ENCODE measurements at regions not wholly inside any gene's neighbourhood (a gene's known extent, or its start where the extent isn't known, plus 50 kb on each side); places are given as distances from the start of the nearest gene placed in this dataset.

DNA sequence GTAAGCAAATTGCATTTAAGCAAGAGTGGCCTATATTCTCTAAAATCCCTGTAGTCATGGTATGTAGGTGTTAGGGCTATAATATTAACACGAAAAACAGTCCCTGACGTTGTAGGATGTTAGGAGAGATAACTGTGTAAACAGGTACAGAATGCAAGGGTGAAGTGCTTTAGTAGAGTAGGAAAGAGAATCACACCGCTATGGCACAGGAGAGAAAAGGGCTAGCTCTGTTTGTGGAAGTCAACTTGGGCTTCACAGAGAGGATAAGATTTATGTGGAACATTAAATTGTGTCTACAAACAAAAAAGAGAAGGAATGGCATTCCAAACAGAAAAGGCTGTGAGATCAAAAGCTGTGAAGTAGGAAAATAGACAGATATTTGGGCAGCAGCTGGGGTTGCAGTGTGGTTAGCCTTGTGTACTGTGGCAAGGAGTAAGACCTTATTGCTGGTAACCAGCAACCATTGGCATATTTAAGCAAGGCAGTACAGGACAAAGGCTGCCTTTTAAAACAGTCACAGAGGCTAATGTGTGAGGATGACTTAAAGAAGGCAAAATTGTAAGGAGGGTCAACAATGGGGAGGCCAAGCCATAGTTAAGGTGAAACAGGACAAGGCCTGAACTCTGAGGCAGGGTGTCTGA, 337.5 kb upstream of the ADAMTSL1 start:
- no peak for TF ChIP-seq POLR2A (IDR thresholded peaks at IDR 0.05)
- TF ChIP-seq, protein P1, sequence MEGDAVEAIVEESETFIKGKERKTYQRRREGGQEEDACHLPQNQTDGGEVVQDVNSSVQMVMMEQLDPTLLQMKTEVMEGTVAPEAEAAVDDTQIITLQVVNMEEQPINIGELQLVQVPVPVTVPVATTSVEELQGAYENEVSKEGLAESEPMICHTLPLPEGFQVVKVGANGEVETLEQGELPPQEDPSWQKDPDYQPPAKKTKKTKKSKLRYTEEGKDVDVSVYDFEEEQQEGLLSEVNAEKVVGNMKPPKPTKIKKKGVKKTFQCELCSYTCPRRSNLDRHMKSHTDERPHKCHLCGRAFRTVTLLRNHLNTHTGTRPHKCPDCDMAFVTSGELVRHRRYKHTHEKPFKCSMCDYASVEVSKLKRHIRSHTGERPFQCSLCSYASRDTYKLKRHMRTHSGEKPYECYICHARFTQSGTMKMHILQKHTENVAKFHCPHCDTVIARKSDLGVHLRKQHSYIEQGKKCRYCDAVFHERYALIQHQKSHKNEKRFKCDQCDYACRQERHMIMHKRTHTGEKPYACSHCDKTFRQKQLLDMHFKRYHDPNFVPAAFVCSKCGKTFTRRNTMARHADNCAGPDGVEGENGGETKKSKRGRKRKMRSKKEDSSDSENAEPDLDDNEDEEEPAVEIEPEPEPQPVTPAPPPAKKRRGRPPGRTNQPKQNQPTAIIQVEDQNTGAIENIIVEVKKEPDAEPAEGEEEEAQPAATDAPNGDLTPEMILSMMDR (IDR thresholded peaks at IDR 0.05): no peak
